ENCODE measurements at regions not wholly inside any gene's neighbourhood (a gene's known extent, or its start where the extent isn't known, plus 50 kb on each side); places are given as distances from the start of the nearest gene placed in this dataset.

DNA sequence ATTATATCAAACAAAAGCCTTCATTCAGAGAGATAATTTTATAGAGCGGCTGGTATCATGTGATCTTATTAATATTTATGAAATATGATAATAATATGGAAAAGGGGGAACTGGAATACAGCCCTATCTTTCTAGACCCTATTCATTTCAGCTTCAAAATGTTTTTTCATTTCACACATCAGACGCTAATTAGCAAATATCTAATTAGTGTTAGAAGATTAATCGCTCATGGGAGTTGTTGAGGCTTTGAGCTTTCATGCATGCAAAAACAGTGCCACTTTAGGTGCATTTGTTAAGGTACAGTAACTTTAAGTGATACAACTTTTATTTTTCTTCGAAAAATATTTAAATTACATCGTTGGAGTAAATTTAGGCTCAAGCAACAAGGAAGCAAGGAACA, 751.7 kb upstream of the WWC1 start:
- Histone ChIP-seq H3K36me3 (ENCODE audit: insufficient read depth, low read length) (no peaks in the 10 kb centered on the region), H3K9ac (ENCODE audit: low read depth, low read length) (no peak overlapping the region), H3K4me2 (ENCODE audit: low read length) (no peak overlapping the region), H3K4me1 (ENCODE audit: control insufficient read depth, insufficient read depth, low read length) (no peaks in the 10 kb centered on the region), H3K27me3 (ENCODE audit: control insufficient read depth, insufficient read depth, low read length) (no peaks in the 10 kb centered on the region), H3K4me3 (ENCODE audit: low read length) (no peak overlapping the region), H3K9me3 (replicated peaks; ENCODE audit: low read length) (no peaks in the 10 kb centered on the region)

DNA sequence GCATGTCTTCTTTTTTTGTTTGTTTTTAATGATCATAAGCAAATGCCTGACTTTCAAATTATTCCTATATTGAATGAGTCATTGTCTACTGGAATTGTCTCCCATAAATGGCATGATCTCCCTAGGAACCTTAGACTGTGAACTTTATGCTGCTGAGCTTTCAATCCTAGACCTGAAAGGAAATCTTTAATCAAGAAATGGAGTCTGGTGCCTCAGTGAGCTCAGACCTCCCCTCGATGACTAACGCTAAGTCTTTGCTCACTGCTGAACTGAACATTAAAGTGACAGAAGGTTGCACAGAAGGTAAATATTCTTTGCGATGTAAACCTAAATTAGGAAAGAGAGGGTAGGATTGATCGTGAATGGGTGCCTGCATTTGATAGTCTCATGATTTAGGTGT, 745.2 kb upstream of the WWC1 start:
- Histone ChIP-seq H3K36me3 (ENCODE audit: insufficient read depth, low read length) (no peaks in the 10 kb centered on the region), H3K27me3 (ENCODE audit: control insufficient read depth, insufficient read depth, low read length) (no peaks in the 10 kb centered on the region), H3K9ac (ENCODE audit: low read depth, low read length) (no peak overlapping the region), H3K9me3 (replicated peaks; ENCODE audit: low read length) (no peaks in the 10 kb centered on the region), H3K4me1 (ENCODE audit: control insufficient read depth, insufficient read depth, low read length) (no peaks in the 10 kb centered on the region), H3K4me2 (ENCODE audit: low read length) (no peak overlapping the region), H3K4me3 (ENCODE audit: low read length) (no peak overlapping the region)

DNA sequence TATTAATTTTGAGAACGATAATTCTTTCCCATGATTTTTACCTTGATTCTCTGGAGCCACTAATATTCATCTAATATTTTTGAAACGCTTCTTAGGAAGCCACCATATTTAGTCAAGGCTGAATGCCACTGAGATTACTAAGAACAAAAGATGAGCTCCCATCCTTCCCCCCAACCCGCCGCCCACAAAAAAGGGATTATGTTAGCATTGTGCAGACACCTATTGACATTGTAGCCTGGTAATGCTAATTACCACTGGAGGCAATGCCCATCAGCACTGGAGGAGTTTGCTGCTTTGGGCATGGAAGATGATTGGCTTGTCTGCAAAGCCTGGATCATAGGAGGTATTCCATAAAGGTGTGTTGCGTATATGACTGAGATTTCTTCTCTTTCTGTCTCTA, 739.1 kb upstream of the WWC1 start:
- H3K36me3 ChIP-seq (ENCODE audit: insufficient read depth, low read length) = no peaks in the 10 kb centered on the region
- peaks cover 5% of the 10 kb centered on the region for H3K27me3 ChIP-seq (ENCODE audit: control insufficient read depth, insufficient read depth, low read length)
- H3K4me3 ChIP-seq (ENCODE audit: low read length) = no peak overlapping the region
- H3K9me3 ChIP-seq (replicated peaks; ENCODE audit: low read length) = no peaks in the 10 kb centered on the region
- no peak overlapping the region for H3K4me2 ChIP-seq (ENCODE audit: low read length)
- H3K4me1 ChIP-seq (ENCODE audit: control insufficient read depth, insufficient read depth, low read length) = no peaks in the 10 kb centered on the region
- no peak overlapping the region for H3K9ac ChIP-seq (ENCODE audit: low read depth, low read length)

DNA sequence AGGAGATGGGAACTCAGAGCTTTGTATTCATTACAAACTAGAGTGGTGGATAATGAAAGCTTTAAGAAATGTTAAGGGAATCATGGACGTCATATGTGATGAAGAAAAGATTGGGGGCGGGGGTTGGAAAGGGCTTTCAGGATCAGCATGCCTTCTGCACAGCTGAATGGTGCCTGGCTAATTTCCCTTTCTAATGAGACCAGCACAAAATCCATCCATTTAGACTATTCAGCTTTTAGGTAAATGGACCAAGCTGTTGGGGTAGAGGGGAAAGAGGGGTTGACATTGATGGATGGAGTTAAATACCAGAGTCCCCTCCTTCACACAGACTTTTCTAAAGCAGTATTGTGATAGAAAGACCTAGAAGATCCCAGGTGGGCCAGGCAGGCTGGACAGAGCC, 737.9 kb upstream of the WWC1 start:
- Histone ChIP-seq H3K9ac (ENCODE audit: low read depth, low read length) (no peak overlapping the region), H3K4me1 (ENCODE audit: control insufficient read depth, insufficient read depth, low read length) (no peaks in the 10 kb centered on the region), H3K4me2 (ENCODE audit: low read length) (no peak overlapping the region), H3K36me3 (ENCODE audit: insufficient read depth, low read length) (no peaks in the 10 kb centered on the region), H3K27me3 (ENCODE audit: control insufficient read depth, insufficient read depth, low read length) (peaks cover 5% of the 10 kb centered on the region), H3K4me3 (ENCODE audit: low read length) (no peak overlapping the region), H3K9me3 (replicated peaks; ENCODE audit: low read length) (no peaks in the 10 kb centered on the region)

DNA sequence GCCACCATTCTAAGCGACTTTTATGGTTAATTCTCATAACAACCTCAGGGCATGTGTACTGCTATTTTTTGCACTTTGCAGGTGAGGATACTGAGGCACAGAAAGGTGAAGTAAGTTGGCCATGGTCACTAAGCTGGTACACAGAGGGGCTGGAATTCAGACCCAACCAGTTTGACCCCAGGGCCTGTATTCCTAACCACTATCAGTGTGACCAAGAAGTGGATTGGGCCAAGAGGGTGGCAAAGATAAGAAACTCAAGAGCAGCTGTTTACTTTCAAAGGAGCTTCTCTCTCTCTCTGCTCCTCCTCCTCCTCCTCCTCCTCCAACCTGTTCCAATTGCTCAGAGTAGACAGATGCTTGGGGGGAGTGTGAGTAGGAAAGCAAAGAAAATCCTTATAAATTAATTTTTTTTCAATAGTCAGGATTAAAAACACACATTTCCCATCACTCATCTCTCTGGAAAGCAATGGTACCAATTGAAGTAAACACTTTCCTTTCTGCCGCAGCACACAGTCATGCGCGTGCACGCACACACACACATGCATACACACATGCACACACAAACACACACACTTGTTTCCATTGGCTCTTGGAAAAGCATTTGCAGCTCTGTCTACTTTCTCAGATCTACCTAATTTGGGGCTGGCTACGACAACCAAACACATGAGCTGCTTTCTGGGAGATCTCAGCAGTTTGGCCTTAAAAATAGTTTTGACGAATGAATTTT, 736.7 kb upstream of the WWC1 start:
- Histone ChIP-seq H3K4me1 (ENCODE audit: control insufficient read depth, insufficient read depth, low read length) (no peaks in the 10 kb centered on the region), H3K9me3 (replicated peaks; ENCODE audit: low read length) (no peaks in the 10 kb centered on the region), H3K4me2 (ENCODE audit: low read length) (no peak overlapping the region), H3K9ac (ENCODE audit: low read depth, low read length) (no peak overlapping the region), H3K36me3 (ENCODE audit: insufficient read depth, low read length) (no peaks in the 10 kb centered on the region), H3K4me3 (ENCODE audit: low read length) (no peak overlapping the region), H3K27me3 (ENCODE audit: control insufficient read depth, insufficient read depth, low read length) (peaks cover 11% of the 10 kb centered on the region)

DNA sequence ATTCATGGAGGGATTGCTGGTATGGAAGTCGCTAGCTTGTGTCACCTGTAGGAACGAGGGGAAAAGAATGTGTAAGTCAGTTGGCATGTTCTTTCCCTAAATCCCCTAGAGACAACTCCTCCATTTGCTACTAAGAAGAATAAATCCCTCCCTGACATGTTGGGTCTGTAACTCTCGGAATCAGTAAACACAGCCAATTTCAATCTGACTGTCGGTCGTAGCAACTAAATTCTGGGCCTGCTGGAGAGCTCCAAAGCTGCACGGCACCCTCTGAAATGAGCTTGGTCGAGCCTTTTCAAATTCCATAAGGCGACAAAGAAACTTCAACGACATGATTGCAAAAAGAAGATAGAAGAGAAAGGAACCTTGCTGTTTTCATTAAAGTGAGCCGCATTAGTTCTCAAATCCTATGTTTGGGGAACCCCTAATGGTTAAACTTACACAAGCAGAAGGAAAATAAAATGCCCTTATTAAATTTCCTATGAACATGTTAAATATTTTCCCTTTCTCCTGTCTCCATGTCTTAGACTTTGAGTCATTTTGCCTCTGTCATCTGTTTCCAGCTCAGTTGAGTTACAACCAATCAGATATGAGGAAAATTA, 735.8 kb upstream of the WWC1 start:
- Histone ChIP-seq H3K4me2 (ENCODE audit: low read length) (no peak overlapping the region), H3K4me3 (ENCODE audit: low read length) (no peak overlapping the region), H3K36me3 (ENCODE audit: insufficient read depth, low read length) (no peaks in the 10 kb centered on the region), H3K9ac (ENCODE audit: low read depth, low read length) (no peak overlapping the region), H3K27me3 (ENCODE audit: control insufficient read depth, insufficient read depth, low read length) (peaks cover 15% of the 10 kb centered on the region), H3K4me1 (ENCODE audit: control insufficient read depth, insufficient read depth, low read length) (no peaks in the 10 kb centered on the region), H3K9me3 (replicated peaks; ENCODE audit: low read length) (no peaks in the 10 kb centered on the region)

DNA sequence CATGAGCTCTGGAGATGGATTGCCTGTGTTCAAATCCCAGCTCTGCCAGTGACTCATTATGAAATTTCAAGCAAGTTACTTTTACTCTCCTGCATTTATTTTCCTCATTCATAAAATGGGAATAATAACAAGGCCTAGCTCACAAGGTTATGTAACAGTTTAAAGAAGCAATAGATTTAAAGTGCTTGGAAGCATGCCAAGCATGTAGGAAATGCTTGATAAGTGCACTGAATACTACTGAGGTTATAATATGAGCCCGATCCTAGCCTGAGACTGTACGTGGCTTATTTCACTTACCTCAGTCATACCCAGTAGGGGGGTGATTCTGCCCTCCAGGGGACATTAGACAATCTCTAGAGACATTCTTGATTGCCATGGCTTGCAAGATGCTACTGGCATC, 734.1 kb upstream of the WWC1 start:
- no peaks in the 10 kb centered on the region for H3K9me3 ChIP-seq (replicated peaks; ENCODE audit: low read length)
- H3K27me3 ChIP-seq (ENCODE audit: control insufficient read depth, insufficient read depth, low read length) = peaks cover 24% of the 10 kb centered on the region
- H3K4me2 ChIP-seq (ENCODE audit: low read length) = no peak overlapping the region
- H3K36me3 ChIP-seq (ENCODE audit: insufficient read depth, low read length) = no peaks in the 10 kb centered on the region
- no peak overlapping the region for H3K4me3 ChIP-seq (ENCODE audit: low read length)
- no peak overlapping the region for H3K9ac ChIP-seq (ENCODE audit: low read depth, low read length)
- H3K4me1 ChIP-seq (ENCODE audit: control insufficient read depth, insufficient read depth, low read length) = no peaks in the 10 kb centered on the region

DNA sequence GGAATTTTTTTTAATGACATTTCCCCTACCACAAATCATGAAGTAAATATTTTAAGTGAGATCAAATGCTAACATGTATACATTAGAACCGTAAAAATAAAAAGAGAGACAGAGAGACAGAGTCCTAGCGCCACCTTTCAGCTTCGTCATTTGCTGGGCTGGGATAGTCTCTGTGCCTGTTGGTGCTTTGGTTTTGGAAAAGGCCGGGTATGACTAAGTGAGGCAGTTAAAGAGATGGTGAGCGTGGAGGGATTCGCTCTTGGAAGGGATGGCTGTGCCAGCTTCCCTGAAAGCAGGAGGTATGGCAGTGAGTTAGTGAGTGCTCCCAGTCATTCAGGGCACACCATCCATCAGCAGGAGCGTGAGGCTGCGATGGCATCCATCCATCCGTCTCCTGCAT, 729.6 kb upstream of the WWC1 start:
- Histone ChIP-seq H3K4me1 (ENCODE audit: control insufficient read depth, insufficient read depth, low read length) (no peaks in the 10 kb centered on the region), H3K9ac (ENCODE audit: low read depth, low read length) (no peak overlapping the region), H3K4me2 (ENCODE audit: low read length) (no peak overlapping the region), H3K4me3 (ENCODE audit: low read length) (no peak overlapping the region), H3K27me3 (ENCODE audit: control insufficient read depth, insufficient read depth, low read length) (peaks cover 22% of the 10 kb centered on the region), H3K9me3 (replicated peaks; ENCODE audit: low read length) (no peaks in the 10 kb centered on the region), H3K36me3 (ENCODE audit: insufficient read depth, low read length) (no peaks in the 10 kb centered on the region)

DNA sequence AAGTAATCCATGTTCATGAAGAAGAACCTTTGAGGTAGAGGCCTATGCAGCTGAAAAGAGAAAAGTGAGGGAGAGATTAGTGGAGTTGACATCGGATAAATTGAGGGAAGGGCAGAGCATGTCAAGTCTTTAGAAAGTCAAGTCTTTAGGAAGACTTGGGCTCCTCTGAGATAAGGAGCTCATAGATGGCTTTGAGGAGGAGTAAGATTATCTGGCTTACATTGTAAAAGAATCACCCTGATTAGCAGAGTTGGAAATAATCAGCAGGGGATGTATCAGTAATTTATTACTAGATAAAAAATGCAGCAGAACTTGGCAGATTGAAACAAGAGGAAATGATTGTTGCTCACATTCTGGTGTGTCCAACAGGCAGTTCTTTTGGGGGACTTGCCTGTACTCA, 727.2 kb upstream of the WWC1 start:
- Histone ChIP-seq H3K9ac (ENCODE audit: low read depth, low read length) (no peak overlapping the region), H3K36me3 (ENCODE audit: insufficient read depth, low read length) (no peaks in the 10 kb centered on the region), H3K4me2 (ENCODE audit: low read length) (no peak overlapping the region), H3K9me3 (replicated peaks; ENCODE audit: low read length) (no peaks in the 10 kb centered on the region), H3K4me3 (ENCODE audit: low read length) (no peak overlapping the region), H3K4me1 (ENCODE audit: control insufficient read depth, insufficient read depth, low read length) (no peaks in the 10 kb centered on the region), H3K27me3 (ENCODE audit: control insufficient read depth, insufficient read depth, low read length) (peaks cover 17% of the 10 kb centered on the region)

DNA sequence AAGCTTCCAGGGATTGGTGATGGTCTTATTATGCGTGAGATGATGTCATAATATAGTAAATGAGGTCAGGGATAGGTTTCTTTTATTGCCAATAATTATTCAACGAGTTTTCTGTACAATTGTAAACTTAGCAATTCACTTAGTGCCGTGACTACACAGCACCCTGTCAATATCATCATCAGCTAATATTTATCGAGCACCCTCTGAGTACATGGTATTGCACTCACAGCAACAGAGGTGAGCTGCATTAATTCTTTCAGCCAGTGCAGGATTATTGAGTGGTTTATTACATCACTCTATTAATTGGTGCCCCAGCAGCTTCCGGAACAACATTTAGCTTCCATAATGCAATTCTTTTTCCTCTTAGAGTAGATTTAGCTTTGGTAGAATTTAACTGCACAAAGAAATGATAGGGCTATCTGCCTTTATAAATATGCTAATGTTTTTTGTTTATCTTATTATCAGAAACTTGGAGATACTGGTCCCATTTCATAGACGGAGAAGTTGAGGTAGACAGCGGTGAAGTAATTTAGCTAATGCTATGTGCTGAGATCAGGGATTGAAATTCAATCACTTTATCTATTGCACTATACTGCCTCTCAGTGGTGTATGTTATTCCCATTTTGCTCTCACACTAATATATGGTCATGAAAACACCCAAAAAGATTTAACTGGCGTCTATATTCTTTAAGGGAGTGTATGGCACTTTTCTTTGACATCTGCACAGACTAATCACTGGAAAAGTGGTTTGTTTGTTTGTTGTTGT, 726.1 kb upstream of the WWC1 start:
- H3K9ac ChIP-seq (ENCODE audit: low read depth, low read length) = no peak overlapping the region

DNA sequence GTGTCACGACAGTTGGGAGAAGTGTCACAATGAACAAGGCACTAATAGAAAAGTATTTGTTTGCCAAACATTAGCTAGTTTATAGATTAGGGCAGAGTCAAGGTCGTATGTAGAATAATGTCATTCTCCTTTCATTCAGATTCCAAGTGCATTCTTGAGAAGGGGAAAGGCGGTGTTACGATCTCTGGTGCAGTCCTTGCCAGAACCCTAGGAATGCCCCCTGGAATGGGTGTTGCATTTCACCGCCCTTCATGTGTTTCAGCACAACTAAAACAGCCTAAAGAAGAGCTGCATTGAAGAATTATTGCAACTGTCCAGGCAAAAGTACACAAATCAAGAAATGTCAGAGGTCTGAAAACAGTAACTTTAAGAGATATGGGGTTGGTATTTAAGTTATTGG, 721.0 kb upstream of the WWC1 start:
- no peak overlapping the region for H3K4me3 ChIP-seq (ENCODE audit: low read length)
- peaks cover 3% of the 10 kb centered on the region for H3K4me1 ChIP-seq (ENCODE audit: control insufficient read depth, insufficient read depth, low read length)
- no peak overlapping the region for H3K9ac ChIP-seq (ENCODE audit: low read depth, low read length)
- H3K4me2 ChIP-seq (ENCODE audit: low read length) = no peak overlapping the region
- peaks cover 20% of the 10 kb centered on the region for H3K27me3 ChIP-seq (ENCODE audit: control insufficient read depth, insufficient read depth, low read length)
- H3K9me3 ChIP-seq (replicated peaks; ENCODE audit: low read length) = no peaks in the 10 kb centered on the region
- H3K36me3 ChIP-seq (ENCODE audit: insufficient read depth, low read length) = no peaks in the 10 kb centered on the region

More for the DNA sequence above, 726.1 kb upstream of the WWC1 start:
- Histone ChIP-seq H3K9me3 (replicated peaks; ENCODE audit: low read length) (no peaks in the 10 kb centered on the region), H3K4me1 (ENCODE audit: control insufficient read depth, insufficient read depth, low read length) (no peaks in the 10 kb centered on the region), H3K4me2 (ENCODE audit: low read length) (no peak overlapping the region), H3K36me3 (ENCODE audit: insufficient read depth, low read length) (no peaks in the 10 kb centered on the region), H3K27me3 (ENCODE audit: control insufficient read depth, insufficient read depth, low read length) (peaks cover 19% of the 10 kb centered on the region), H3K4me3 (ENCODE audit: low read length) (no peak overlapping the region)
